A549 (cell line): ENCODE measurements at regions not wholly inside any gene's neighbourhood (a gene's known extent, or its start where the extent isn't known, plus 50 kb on each side); places are given as distances from the start of the nearest gene placed in this dataset.

Experiments used
- CTCF ChIP-seq: fragments of >200 bp; sonication (Bioruptor Twin); formaldehyde crosslinking; IDR thresholded peaks from 3 replicates; pipeline ENCODE4 v1.5.1; 2016
- HDAC2 ChIP-seq: fragments of 200-600 bp; sonication (generic); IDR thresholded peaks from 2 replicates; pipeline ENCODE4 v1.6.1; 2016
- HOXB5 ChIP-seq: fragments of 250-450 bp; sonication (Bioruptor Pico); IDR thresholded peaks from 2 replicates; pipeline ENCODE4 v1.5.0; 2020; ENCODE audit warnings: mild to moderate bottlenecking, moderate library complexity
- MAFK ChIP-seq: fragments of 450-650 bp; IDR thresholded peaks from 2 replicates; pipeline ENCODE4 v1.6.1; 2014; ENCODE audit not compliant: partially characterized antibody
- POLR2A ChIP-seq: IDR thresholded peaks from 2 replicates; pipeline ENCODE4 v1.6.1; 2012; ENCODE audit warnings: mild to moderate bottlenecking, low read length
- REST ChIP-seq: fragments of 200-600 bp; sonication (generic); IDR thresholded peaks from 2 replicates; pipeline ENCODE4 v1.6.1; 2016; ENCODE audit warnings: antibody characterized with exemption, mild to moderate bottlenecking, moderate library complexity
- SMC3 ChIP-seq: fragments of >200 bp; sonication (Bioruptor Twin); formaldehyde crosslinking; IDR thresholded peaks from 3 replicates; pipeline ENCODE4 v1.6.1; 2018; ENCODE audit warnings: inconsistent platforms

GRCh38 chr2:14988600-14988999 lies 356.1 kb downstream of the LRATD1 start:
- no peak for TF ChIP-seq CTCF
- TF ChIP-seq HDAC2 = no peak
- no peak for TF ChIP-seq SMC3
- no peak for TF ChIP-seq HOXB5 (CRISPR knock-in tag)
- no peak for TF ChIP-seq REST
- TF ChIP-seq MAFK = peak; percentile 10
- TF ChIP-seq POLR2A = no peak
